GM12878 (cell line): ENCODE measurements at regions not wholly inside any gene's neighbourhood (a gene's known extent, or its start where the extent isn't known, plus 50 kb on each side); places are given as distances from the start of the nearest gene placed in this dataset.

ENCODE experiments used
- FOXK2 ChIP-seq: fragments of 450-650 bp; IDR thresholded peaks from 2 replicates; pipeline ENCODE4 v1.6.1; 2017; ENCODE audit warnings: mild to moderate bottlenecking, moderate library complexity
- RBBP5 ChIP-seq: fragments of 200-600 bp; sonication (generic); conservative IDR thresholded peaks from 2 replicates; pipeline ENCODE4 v1.6.1; 2016
- SMC3 ChIP-seq: IDR thresholded peaks from 2 replicates; pipeline ENCODE4 v1.6.1; 2011; ENCODE audit warnings: low read length, improper control_type of control experiment, borderline replicate concordance
- STAT3 ChIP-seq: IDR thresholded peaks from 2 replicates; pipeline ENCODE4 v1.6.1; 2011; ENCODE audit warnings: low read depth, low read length, improper control_type of control experiment
- TF ChIP-seq, protein P1 (sequence below): IDR thresholded peaks from 2 replicates; pipeline ENCODE4 v1.6.1; 2012; ENCODE audit warnings: improper control_type of control experiment, low read depth, low read length; ENCODE audit not compliant: insufficient replicate concordance
- TF ChIP-seq, protein P2 (sequence below): fragments of 450-650 bp; IDR thresholded peaks from 2 replicates; pipeline ENCODE4 v1.6.1; 2018; ENCODE audit warnings: borderline replicate concordance, mild to moderate bottlenecking; ENCODE audit not compliant: partially characterized antibody

GRCh38 chr4:108366716-108367115 lies 198.0 kb upstream of the LEF1 start (continued):
- TF ChIP-seq, protein P1, sequence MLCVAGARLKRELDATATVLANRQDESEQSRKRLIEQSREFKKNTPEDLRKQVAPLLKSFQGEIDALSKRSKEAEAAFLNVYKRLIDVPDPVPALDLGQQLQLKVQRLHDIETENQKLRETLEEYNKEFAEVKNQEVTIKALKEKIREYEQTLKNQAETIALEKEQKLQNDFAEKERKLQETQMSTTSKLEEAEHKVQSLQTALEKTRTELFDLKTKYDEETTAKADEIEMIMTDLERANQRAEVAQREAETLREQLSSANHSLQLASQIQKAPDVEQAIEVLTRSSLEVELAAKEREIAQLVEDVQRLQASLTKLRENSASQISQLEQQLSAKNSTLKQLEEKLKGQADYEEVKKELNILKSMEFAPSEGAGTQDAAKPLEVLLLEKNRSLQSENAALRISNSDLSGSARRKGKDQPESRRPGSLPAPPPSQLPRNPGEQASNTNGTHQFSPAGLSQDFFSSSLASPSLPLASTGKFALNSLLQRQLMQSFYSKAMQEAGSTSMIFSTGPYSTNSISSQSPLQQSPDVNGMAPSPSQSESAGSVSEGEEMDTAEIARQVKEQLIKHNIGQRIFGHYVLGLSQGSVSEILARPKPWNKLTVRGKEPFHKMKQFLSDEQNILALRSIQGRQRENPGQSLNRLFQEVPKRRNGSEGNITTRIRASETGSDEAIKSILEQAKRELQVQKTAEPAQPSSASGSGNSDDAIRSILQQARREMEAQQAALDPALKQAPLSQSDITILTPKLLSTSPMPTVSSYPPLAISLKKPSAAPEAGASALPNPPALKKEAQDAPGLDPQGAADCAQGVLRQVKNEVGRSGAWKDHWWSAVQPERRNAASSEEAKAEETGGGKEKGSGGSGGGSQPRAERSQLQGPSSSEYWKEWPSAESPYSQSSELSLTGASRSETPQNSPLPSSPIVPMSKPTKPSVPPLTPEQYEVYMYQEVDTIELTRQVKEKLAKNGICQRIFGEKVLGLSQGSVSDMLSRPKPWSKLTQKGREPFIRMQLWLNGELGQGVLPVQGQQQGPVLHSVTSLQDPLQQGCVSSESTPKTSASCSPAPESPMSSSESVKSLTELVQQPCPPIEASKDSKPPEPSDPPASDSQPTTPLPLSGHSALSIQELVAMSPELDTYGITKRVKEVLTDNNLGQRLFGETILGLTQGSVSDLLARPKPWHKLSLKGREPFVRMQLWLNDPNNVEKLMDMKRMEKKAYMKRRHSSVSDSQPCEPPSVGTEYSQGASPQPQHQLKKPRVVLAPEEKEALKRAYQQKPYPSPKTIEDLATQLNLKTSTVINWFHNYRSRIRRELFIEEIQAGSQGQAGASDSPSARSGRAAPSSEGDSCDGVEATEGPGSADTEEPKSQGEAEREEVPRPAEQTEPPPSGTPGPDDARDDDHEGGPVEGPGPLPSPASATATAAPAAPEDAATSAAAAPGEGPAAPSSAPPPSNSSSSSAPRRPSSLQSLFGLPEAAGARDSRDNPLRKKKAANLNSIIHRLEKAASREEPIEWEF: no peak
- TF ChIP-seq FOXK2: no peak
- TF ChIP-seq RBBP5: no peak
- TF ChIP-seq SMC3: no peak
- TF ChIP-seq STAT3: no peak
- TF ChIP-seq, protein P2, sequence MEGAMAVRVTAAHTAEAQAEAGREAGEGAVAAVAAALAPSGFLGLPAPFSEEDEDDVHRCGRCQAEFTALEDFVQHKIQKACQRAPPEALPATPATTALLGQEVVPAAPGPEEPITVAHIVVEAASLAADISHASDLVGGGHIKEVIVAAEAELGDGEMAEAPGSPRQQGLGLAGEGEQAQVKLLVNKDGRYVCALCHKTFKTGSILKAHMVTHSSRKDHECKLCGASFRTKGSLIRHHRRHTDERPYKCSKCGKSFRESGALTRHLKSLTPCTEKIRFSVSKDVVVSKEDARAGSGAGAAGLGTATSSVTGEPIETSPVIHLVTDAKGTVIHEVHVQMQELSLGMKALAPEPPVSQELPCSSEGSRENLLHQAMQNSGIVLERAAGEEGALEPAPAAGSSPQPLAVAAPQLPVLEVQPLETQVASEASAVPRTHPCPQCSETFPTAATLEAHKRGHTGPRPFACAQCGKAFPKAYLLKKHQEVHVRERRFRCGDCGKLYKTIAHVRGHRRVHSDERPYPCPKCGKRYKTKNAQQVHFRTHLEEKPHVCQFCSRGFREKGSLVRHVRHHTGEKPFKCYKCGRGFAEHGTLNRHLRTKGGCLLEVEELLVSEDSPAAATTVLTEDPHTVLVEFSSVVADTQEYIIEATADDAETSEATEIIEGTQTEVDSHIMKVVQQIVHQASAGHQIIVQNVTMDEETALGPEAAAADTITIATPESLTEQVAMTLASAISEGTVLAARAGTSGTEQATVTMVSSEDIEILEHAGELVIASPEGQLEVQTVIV: no peak
- TF ChIP-seq, all 136 proteins: peak for 0
